ENCODE measurements at regions not wholly inside any gene's neighbourhood (a gene's known extent, or its start where the extent isn't known, plus 50 kb on each side); places are given as distances from the start of the nearest gene placed in this dataset.

GRCh38 chr5:93048858-93049257 lies 532.2 kb downstream of the NR2F1-AS1 start:
- DNase-seq, result no peak

GRCh38 chr5:93044859-93045666 lies 536.0 kb downstream of the NR2F1-AS1 start:
- DNase-seq, result no peak

- DNase-seq, result no peak
These were observed 541.1 kb downstream of the NR2F1-AS1 start for GRCh38 chr5:93039888-93040287.

- DNase-seq, result no peak
These were observed 546.1 kb downstream of the NR2F1-AS1 start for GRCh38 chr5:93034621-93035590.

GRCh38 chr5:93022796-93023447 lies 558.1 kb downstream of the NR2F1-AS1 start:
- DNase-seq, result peak; percentile 38

- no peak for DNase-seq
These were observed 558.8 kb downstream of the NR2F1-AS1 start for GRCh38 chr5:93022211-93022610.

- no peak for DNase-seq
These were observed 561.1 kb downstream of the NR2F1-AS1 start for GRCh38 chr5:93019896-93020295.

- no peak for DNase-seq
These were observed 562.6 kb downstream of the NR2F1-AS1 start for GRCh38 chr5:93018461-93018860.

- DNase-seq, result no peak
These were observed 563.2 kb downstream of the NR2F1-AS1 start for GRCh38 chr5:93017849-93018248.

- no peak for DNase-seq
These were observed 563.6 kb downstream of the NR2F1-AS1 start for GRCh38 chr5:93017376-93017775.

GRCh38 chr5:93010616-93011015 lies 570.4 kb downstream of the NR2F1-AS1 start:
- no peak for DNase-seq

GRCh38 chr5:93010037-93010436 lies 571.0 kb downstream of the NR2F1-AS1 start:
- no peak for DNase-seq

GRCh38 chr5:93008502-93009207 lies 572.4 kb downstream of the NR2F1-AS1 start:
- DNase-seq, result no peak

- DNase-seq, result no peak
These were observed 574.1 kb downstream of the NR2F1-AS1 start for GRCh38 chr5:93006915-93007314.

GRCh38 chr5:92998456-92998855 lies 582.6 kb downstream of the NR2F1-AS1 start:
- no peak for DNase-seq

GRCh38 chr5:92994392-92994791 lies 586.6 kb downstream of the NR2F1-AS1 start:
- no peak for DNase-seq

GRCh38 chr5:92992073-92992472 lies 588.9 kb downstream of the NR2F1-AS1 start:
- no peak for DNase-seq

GRCh38 chr5:92991581-92992067 lies 589.4 kb downstream of the NR2F1-AS1 start:
- DNase-seq, result no peak

- DNase-seq, result no peak
These were observed 590.2 kb downstream of the NR2F1-AS1 start for GRCh38 chr5:92990771-92991170.

GRCh38 chr5:92981001-92981400 lies 600.0 kb downstream of the NR2F1-AS1 start:
- no peak for DNase-seq

- DNase-seq, result no peak
These were observed 600.5 kb downstream of the NR2F1-AS1 start for GRCh38 chr5:92980491-92980890.

- DNase-seq, result no peak
These were observed 601.3 kb downstream of the NR2F1-AS1 start for GRCh38 chr5:92979716-92980115.
